SIG-M5 treated with dmso at 0.1 percent for 504 hours (cell line): ENCODE measurements at regions not wholly inside any gene's neighbourhood (a gene's known extent, or its start where the extent isn't known, plus 50 kb on each side); places are given as distances from the start of the nearest gene placed in this dataset.

Source experiments
- DNase-seq: peaks from one replicate; lab custom pipeline; 2025; ENCODE audit not compliant: unreplicated experiment; lab: John Stamatoyannopoulos, UW

GRCh38 chr2:7577769-7578168 is 660.6 kb downstream of the RNF144A start:
- no peak for DNase-seq

- DNase-seq = no peak
Measured at GRCh38 chr2:7584017-7584416, 666.8 kb downstream of the RNF144A start.

- no peak for DNase-seq
Measured at GRCh38 chr2:7586898-7587297, 669.7 kb downstream of the RNF144A start.

GRCh38 chr2:7588295-7588694 is 671.1 kb downstream of the RNF144A start:
- DNase-seq = no peak

GRCh38 chr2:7592618-7593140 is 675.5 kb downstream of the RNF144A start:
- no peak for DNase-seq

GRCh38 chr2:7593360-7593759 is 676.1 kb downstream of the RNF144A start:
- DNase-seq = peak; percentile 13

- no peak for DNase-seq
Measured at GRCh38 chr2:7594211-7594610, 677.0 kb downstream of the RNF144A start.

GRCh38 chr2:7595206-7595605 is 678.0 kb downstream of the RNF144A start:
- no peak for DNase-seq

- no peak for DNase-seq
Measured at GRCh38 chr2:7598402-7598801, 681.2 kb downstream of the RNF144A start.

- no peak for DNase-seq
Measured at GRCh38 chr2:7599462-7600258, 682.4 kb downstream of the RNF144A start.

GRCh38 chr2:7601990-7602389 is 684.8 kb downstream of the RNF144A start:
- no peak for DNase-seq

- DNase-seq = no peak
Measured at GRCh38 chr2:7604456-7604855, 687.2 kb downstream of the RNF144A start.

GRCh38 chr2:7607441-7608173 is 690.4 kb downstream of the RNF144A start:
- no peak for DNase-seq

GRCh38 chr2:7609556-7609955 is 692.3 kb downstream of the RNF144A start:
- DNase-seq = no peak

- DNase-seq = no peak
Measured at GRCh38 chr2:7609974-7610373, 692.8 kb downstream of the RNF144A start.

GRCh38 chr2:7611750-7612149 is 694.5 kb downstream of the RNF144A start:
- no peak for DNase-seq

GRCh38 chr2:7612969-7613368 is 695.8 kb downstream of the RNF144A start:
- DNase-seq = no peak

GRCh38 chr2:7613831-7614230 is 696.6 kb downstream of the RNF144A start:
- DNase-seq = no peak

- DNase-seq = no peak
Measured at GRCh38 chr2:7618031-7618430, 700.8 kb downstream of the RNF144A start.

- DNase-seq = no peak
Measured at GRCh38 chr2:7619203-7619970, 702.2 kb downstream of the RNF144A start.

- no peak for DNase-seq
Measured at GRCh38 chr2:7620255-7620654, 703.0 kb downstream of the RNF144A start.
